ENCODE measurements at regions not wholly inside any gene's neighbourhood (a gene's known extent, or its start where the extent isn't known, plus 50 kb on each side); places are given as distances from the start of the nearest gene placed in this dataset.

DNA sequence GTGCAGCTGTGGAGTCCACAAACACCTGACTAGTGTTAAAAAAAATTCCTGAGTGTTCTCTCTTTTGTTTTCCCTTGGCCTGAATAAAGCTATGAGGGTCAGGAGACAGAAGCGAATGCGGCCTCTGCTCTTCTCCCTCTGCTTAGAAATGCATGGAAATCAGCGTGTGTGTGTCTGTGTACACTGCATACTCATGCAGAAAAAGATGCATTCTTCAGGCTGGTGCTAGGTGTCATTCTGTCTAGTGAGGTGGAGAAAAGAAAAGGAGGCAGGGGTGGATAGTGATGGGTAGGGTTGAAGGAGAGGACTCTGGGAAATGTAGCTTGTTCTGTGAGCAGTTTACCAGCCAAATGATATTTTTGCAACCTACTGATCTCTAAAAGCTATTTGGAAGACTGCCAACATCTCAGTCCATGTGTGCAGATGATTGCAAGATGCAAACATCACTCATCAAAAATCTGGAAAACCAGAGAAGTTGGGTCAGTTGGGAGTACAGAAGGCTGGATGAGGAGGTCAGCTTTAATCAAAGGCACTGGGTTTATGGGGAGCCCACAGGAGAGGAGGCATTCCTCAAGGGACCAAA, 177.7 kb downstream of the INSIG2 start:
- TF ChIP-seq, protein P1, sequence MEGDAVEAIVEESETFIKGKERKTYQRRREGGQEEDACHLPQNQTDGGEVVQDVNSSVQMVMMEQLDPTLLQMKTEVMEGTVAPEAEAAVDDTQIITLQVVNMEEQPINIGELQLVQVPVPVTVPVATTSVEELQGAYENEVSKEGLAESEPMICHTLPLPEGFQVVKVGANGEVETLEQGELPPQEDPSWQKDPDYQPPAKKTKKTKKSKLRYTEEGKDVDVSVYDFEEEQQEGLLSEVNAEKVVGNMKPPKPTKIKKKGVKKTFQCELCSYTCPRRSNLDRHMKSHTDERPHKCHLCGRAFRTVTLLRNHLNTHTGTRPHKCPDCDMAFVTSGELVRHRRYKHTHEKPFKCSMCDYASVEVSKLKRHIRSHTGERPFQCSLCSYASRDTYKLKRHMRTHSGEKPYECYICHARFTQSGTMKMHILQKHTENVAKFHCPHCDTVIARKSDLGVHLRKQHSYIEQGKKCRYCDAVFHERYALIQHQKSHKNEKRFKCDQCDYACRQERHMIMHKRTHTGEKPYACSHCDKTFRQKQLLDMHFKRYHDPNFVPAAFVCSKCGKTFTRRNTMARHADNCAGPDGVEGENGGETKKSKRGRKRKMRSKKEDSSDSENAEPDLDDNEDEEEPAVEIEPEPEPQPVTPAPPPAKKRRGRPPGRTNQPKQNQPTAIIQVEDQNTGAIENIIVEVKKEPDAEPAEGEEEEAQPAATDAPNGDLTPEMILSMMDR (IDR thresholded peaks at IDR 0.05), result no peak
- TF ChIP-seq POLR2A (IDR thresholded peaks at IDR 0.05), result no peak

Data from adrenal gland (tissue), 5 donors.